GM18909 (cell line): ENCODE measurements at regions not wholly inside any gene's neighbourhood (a gene's known extent, or its start where the extent isn't known, plus 50 kb on each side); places are given as distances from the start of the nearest gene placed in this dataset.

ENCODE experiments used
- ATAC-seq: cut with Tn5 transposase; IDR thresholded peaks from one replicate; pipeline ENCODE4 v1.9.1; 2021; ENCODE audit warnings: mild to moderate bottlenecking; ENCODE audit not compliant: unreplicated experiment, poor library complexity

DNA sequence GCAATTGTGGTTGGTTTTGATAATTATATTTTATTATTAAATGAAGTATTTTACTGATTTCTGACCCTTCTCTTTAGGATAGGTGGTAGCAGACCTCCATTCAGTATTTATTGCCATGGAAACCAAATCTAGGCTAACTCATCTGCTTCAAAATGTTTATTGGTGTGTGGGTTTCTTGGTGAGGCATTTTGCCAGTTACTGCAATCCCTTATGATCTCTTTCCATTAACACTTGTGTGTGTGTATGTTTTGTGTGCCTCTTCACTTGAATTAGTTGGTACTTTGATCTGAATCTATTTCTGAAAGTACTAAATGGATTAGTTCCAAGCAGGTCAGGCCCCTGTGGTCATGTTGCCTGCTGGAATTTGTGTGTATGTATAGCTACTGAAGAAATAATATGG, 184.4 kb upstream of the C11orf87 start:
- no peak for ATAC-seq

DNA sequence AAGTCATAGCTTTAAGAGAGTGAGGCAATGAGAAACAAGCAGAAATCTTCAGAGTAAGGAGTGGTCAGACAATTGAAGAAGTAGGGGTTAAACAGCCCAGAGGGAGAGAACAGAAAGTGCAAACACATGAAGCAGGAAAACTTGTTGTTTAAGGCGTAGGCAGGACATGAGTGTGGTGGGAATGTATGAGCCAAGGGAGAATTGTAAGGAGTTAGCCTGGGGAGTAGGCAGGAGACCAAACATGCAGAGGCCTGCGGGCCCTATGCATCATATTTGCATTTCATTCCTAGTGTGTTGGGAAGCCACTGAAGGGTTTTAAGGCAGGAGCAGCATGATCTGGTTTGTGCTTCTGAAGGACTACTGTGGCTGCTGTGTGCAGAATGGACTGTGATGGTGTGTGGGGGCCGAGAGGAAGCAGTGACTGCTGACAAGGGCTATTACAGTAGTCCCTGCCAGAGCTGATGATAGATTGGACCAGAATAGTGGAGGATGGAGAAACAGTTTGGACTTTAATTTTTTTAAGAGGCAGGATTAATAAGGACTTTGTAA, 179.9 kb upstream of the C11orf87 start:
- ATAC-seq, result no peak

DNA sequence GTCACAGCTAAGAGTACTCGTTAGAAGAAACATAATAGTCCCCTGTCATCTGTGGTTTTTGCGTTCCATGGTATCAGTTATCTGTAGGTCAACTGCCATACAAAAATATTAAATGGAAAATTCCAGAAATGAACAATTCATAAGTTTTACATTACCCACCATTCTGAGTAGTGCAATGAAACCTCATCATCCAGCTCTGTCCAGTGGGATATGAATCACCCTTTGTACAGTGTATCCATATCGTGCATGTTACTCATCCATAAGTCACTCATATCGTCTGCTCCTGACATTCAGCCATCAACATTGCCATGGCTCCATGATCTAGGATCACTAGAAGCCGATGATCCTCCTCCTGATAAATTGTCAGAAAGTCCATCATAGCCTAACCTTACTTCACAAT, 174.9 kb upstream of the C11orf87 start:
- ATAC-seq, result no peak

- ATAC-seq, result no peak
Observed at GRCh38 chr11:109249597-109249996, 172.4 kb upstream of the C11orf87 start.

GRCh38 chr11:109251230-109251629, 170.8 kb upstream of the C11orf87 start:
- ATAC-seq, result no peak

GRCh38 chr11:109264128-109264527, 157.9 kb upstream of the C11orf87 start:
- ATAC-seq, result no peak

DNA sequence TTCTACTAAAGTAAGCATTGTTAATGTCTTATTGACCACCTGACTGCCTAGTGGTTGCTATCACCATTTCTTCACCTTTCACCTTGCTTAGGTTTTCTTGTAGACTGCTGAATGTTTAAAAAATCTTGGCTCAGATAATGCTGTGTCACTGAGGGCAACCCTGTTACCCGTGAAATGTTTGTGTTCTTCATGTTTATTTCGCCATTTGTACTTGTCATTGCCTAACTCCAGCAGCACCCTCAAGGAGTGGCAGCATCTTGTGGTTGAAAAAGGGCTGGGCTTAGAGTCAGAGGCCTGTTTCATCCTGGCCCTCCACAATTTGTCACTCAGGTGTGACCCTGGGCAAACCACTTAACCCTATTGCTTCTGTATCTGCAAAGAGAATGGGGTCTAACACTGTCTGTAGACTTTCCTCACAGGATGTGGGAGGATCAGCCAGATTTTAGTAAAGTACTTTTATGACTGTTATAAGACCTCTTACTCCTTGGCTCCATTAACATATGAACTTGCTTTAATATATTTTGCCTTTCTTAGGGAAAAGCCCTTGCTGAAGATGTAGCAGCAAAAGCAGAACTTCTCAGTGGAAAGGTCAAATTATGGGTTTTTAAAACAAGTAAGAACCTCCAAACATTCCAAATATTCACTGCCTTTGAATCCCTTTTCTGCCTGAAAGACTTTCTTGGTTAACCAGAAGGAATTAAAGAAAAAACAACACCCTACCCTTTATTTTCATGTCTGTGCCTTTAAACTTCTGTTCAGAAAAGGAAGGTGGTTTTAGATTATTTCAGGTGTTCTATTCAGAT, 154.5 kb upstream of the C11orf87 start:
- no peak for ATAC-seq

GRCh38 chr11:109275931-109276330, 146.1 kb upstream of the C11orf87 start:
- no peak for ATAC-seq

- no peak for ATAC-seq
Observed at GRCh38 chr11:109285465-109285864, 136.5 kb upstream of the C11orf87 start.

- ATAC-seq, result no peak
Observed at GRCh38 chr11:109291553-109291952, 130.4 kb upstream of the C11orf87 start.

- ATAC-seq, result no peak
Observed at GRCh38 chr11:109298865-109299264, 123.1 kb upstream of the C11orf87 start.

- ATAC-seq, result no peak
Observed at GRCh38 chr11:109300211-109300610, 121.8 kb upstream of the C11orf87 start.

GRCh38 chr11:109302591-109303334, 119.2 kb upstream of the C11orf87 start:
- no peak for ATAC-seq

GRCh38 chr11:109303342-109303741, 118.6 kb upstream of the C11orf87 start:
- ATAC-seq, result no peak

- ATAC-seq, result no peak
Observed at GRCh38 chr11:109304159-109304558, 117.8 kb upstream of the C11orf87 start.

- no peak for ATAC-seq
Observed at GRCh38 chr11:109305009-109305408, 117.0 kb upstream of the C11orf87 start.

- no peak for ATAC-seq
Observed at GRCh38 chr11:109306322-109306721, 115.7 kb upstream of the C11orf87 start.

GRCh38 chr11:109307366-109307765, 114.6 kb upstream of the C11orf87 start:
- ATAC-seq, result no peak

- no peak for ATAC-seq
Observed at GRCh38 chr11:109308551-109308950, 113.4 kb upstream of the C11orf87 start.

DNA sequence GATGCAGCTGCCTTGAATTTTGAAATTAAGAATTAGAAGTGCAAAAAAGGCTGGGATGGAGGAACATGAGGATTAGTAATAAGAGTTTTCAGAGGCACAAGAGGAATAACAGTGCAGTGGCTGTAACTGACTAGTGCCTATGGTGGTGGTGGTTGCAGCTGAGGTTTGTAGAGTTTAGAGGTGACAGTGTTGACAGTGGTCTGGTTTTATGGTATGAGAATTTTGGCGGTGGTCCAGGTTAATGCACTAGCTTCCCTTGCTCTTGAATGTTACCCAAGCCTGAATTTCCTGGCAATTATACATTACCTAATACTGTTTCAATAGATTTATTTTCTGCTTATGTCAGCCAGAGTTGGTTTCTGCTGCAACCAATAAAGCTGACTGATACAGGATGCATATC, 112.8 kb upstream of the C11orf87 start:
- ATAC-seq, result no peak

- no peak for ATAC-seq
Observed at GRCh38 chr11:109317726-109318125, 104.3 kb upstream of the C11orf87 start.
